ENCODE measurements at regions not wholly inside any gene's neighbourhood (a gene's known extent, or its start where the extent isn't known, plus 50 kb on each side); places are given as distances from the start of the nearest gene placed in this dataset.

DNA sequence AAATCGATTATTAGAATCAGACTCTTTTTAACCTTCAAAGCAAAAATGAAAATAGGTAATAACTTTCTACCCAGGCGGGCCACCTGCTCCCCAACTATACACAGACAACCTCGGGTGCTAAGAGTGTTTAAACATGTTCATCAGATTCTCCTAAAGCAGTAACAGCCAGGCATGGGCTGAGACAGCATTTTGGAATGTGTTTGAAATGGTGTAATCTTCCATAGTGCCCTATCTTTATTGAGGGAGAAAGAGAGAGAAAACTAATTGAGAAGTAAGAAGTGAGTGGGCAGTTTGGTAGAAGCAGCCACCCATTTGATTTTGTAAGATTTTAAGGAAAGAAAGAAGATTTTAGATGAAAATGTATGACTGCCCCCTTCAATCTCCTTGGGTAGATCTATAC lies 196.1 kb upstream of the CTAGE1 start:
- TF ChIP-seq, protein P1, sequence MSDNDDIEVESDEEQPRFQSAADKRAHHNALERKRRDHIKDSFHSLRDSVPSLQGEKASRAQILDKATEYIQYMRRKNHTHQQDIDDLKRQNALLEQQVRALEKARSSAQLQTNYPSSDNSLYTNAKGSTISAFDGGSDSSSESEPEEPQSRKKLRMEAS (IDR thresholded peaks at IDR 0.05), result no peak
- no peak for TF ChIP-seq CBX3 (IDR thresholded peaks at IDR 0.05; ENCODE audit: low read depth)
- no peak for TF ChIP-seq EGR1 (IDR thresholded peaks at IDR 0.05; ENCODE audit: low read depth)
- TF ChIP-seq, protein P2, sequence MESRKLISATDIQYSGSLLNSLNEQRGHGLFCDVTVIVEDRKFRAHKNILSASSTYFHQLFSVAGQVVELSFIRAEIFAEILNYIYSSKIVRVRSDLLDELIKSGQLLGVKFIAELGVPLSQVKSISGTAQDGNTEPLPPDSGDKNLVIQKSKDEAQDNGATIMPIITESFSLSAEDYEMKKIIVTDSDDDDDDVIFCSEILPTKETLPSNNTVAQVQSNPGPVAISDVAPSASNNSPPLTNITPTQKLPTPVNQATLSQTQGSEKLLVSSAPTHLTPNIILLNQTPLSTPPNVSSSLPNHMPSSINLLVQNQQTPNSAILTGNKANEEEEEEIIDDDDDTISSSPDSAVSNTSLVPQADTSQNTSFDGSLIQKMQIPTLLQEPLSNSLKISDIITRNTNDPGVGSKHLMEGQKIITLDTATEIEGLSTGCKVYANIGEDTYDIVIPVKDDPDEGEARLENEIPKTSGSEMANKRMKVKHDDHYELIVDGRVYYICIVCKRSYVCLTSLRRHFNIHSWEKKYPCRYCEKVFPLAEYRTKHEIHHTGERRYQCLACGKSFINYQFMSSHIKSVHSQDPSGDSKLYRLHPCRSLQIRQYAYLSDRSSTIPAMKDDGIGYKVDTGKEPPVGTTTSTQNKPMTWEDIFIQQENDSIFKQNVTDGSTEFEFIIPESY (IDR thresholded peaks at IDR 0.05; ENCODE audit: extremely low read depth, insufficient replicate concordance, low read length), result no peak
- no peak for TF ChIP-seq YY1 (IDR thresholded peaks at IDR 0.05; ENCODE audit: extremely low read depth, insufficient replicate concordance, low read depth, low read length)
- no peak for TF ChIP-seq POLR2AphosphoS5 (IDR thresholded peaks at IDR 0.05; ENCODE audit: low read depth, low read length)
- TF ChIP-seq POLR2A (IDR thresholded peaks at IDR 0.05; ENCODE audit: borderline replicate concordance, extremely low read depth, insufficient read depth, insufficient read length), result no peak
- no peak for TF ChIP-seq TCF7L2 (IDR thresholded peaks at IDR 0.05; ENCODE audit: borderline replicate concordance, extremely low read depth, insufficient read depth, insufficient read length)
- no peak for TF ChIP-seq RAD21 (IDR thresholded peaks at IDR 0.05; ENCODE audit: low read depth)
- TF ChIP-seq, protein P3, sequence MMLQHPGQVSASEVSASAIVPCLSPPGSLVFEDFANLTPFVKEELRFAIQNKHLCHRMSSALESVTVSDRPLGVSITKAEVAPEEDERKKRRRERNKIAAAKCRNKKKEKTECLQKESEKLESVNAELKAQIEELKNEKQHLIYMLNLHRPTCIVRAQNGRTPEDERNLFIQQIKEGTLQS (IDR thresholded peaks at IDR 0.05), result no peak
- Histone ChIP-seq H3K4me2 (ENCODE audit: low read length) (no peak overlapping the region), H3K9me3 (ENCODE audit: control insufficient read depth in 1 of 2, insufficient read depth in 1 of 2, low read depth in 1 of 2, low read length in 2 of 2) (no peaks in the 10 kb centered on the region), H3K36me3 (ENCODE audit: control insufficient read depth in 1 of 2, insufficient read depth in 2 of 2, low read length in 2 of 2) (no peaks in the 10 kb centered on the region), H3K4me1 (ENCODE audit: control insufficient read depth in 1 of 2, insufficient read depth in 2 of 2, low read length in 2 of 2) (no peaks in the 10 kb centered on the region), H3K9me2 (ENCODE audit: insufficient read depth) (no peaks in the 10 kb centered on the region), H2AFZ (ENCODE audit: low read depth, low read length, poor library complexity, severe bottlenecking) (no peak overlapping the region), H3K27ac (ENCODE audit: low read depth, low read length) (no peak overlapping the region), H4K20me1 (ENCODE audit: insufficient read depth) (no peaks in the 10 kb centered on the region), H3K4me3 (replicated peaks in 1 of 2; ENCODE audit: low read depth in 1 of 2, low read length in 2 of 2) (no peak overlapping the region), H3K9ac (ENCODE audit: low read length) (no peak overlapping the region), H3K79me2 (ENCODE audit: insufficient read depth, low read length) (no peaks in the 10 kb centered on the region), H3K27me3 (ENCODE audit: insufficient read depth, low read length) (0 out of 2 replicates have a peak, but pooled peaks cover 3% of the 10 kb centered on the region)
- RAD21 ChIA-PET (ENCODE audit: low non-redundant PET in 1 of 2, low total read pairs in 2 of 2, uncharacterized antibody in 2 of 2, unreplicated experiment in 2 of 2), result no interaction called here
- BruUV-seq (replicated peaks), result no TSS peak
- DNase-seq (ENCODE audit: low read depth, low spot score), result no peak
- POLR2A ChIA-PET, result no interaction called here
- no peak for ATAC-seq
- intact Hi-C loops (cut with micrococcal nuclease), result no loop called here
- CTCF ChIA-PET, result no interaction called here

All from HCT116 (cell line).